H9 (cell line): ENCODE measurements at regions not wholly inside any gene's neighbourhood (a gene's known extent, or its start where the extent isn't known, plus 50 kb on each side); places are given as distances from the start of the nearest gene placed in this dataset.

Source experiments
- DNase-seq: peaks from one replicate; pipeline ENCODE4 v3.0.0-alpha.2; 2017
- H2AFZ ChIP-seq: one replicate; pipeline ENCODE4 v1.6.1; 2013; ENCODE audit warnings: mild to moderate bottlenecking, low read length, control low read depth, moderate library complexity
- H2AK5ac ChIP-seq: 2 replicates; pipeline ENCODE4 v1.6.1; 2013; ENCODE audit warnings: low read length, control low read depth, mixed read lengths; ENCODE audit not compliant: insufficient read length
- H2BK120ac ChIP-seq: one replicate; pipeline ENCODE4 v1.6.1; 2013; ENCODE audit warnings: low read depth, mild to moderate bottlenecking, low read length, control low read depth, inconsistent platforms; ENCODE audit not compliant: poor library complexity, severe bottlenecking
- H2BK12ac ChIP-seq: 2 replicates; pipeline ENCODE4 v1.6.1; 2013; ENCODE audit warnings: low read length, control low read depth, mixed read lengths, low read depth; ENCODE audit not compliant: insufficient read length
- H2BK15ac ChIP-seq: 2 replicates; pipeline ENCODE4 v1.6.1; 2013; ENCODE audit warnings: low read depth, low read length, control low read depth
- H2BK20ac ChIP-seq: one replicate; pipeline ENCODE4 v1.6.1; 2013; ENCODE audit warnings: low read depth, mild to moderate bottlenecking, low read length, control low read depth, inconsistent platforms; ENCODE audit not compliant: poor library complexity, severe bottlenecking
- H2BK5ac ChIP-seq: 2 replicates; pipeline ENCODE4 v1.6.1; 2013; ENCODE audit warnings: low read length, control low read depth, mixed read lengths; ENCODE audit not compliant: insufficient read length
- H3K14ac ChIP-seq: 2 replicates; pipeline ENCODE4 v1.6.1; 2013; ENCODE audit warnings: low read length, control low read depth; ENCODE audit not compliant: insufficient read depth
- H3K18ac ChIP-seq: 2 replicates; pipeline ENCODE4 v1.6.1; 2013; ENCODE audit warnings: low read depth, mild to moderate bottlenecking, mixed read lengths, low read length, control low read depth; ENCODE audit not compliant: insufficient read length
- H3K23ac ChIP-seq: 2 replicates; pipeline ENCODE4 v1.6.1; 2013; ENCODE audit warnings: low read length, control low read depth, mixed read lengths, low read depth; ENCODE audit not compliant: insufficient read length
- H3K23me2 ChIP-seq: 2 replicates; pipeline ENCODE4 v1.6.1; 2013; ENCODE audit warnings: low read depth, mild to moderate bottlenecking, mixed read lengths, low read length, control low read depth; ENCODE audit not compliant: insufficient read length, poor library complexity, severe bottlenecking
- H3K27ac ChIP-seq: 2 replicates; pipeline ENCODE4 v1.5.1; 2013; ENCODE audit warnings: low read length, control low read depth, mixed read lengths, low read depth; ENCODE audit not compliant: insufficient read length
- H3K27me3 ChIP-seq: 2 replicates; pipeline ENCODE4 v1.6.1; 2013; ENCODE audit warnings: low read length, control low read depth, inconsistent platforms; ENCODE audit not compliant: insufficient read depth
- H3K4ac ChIP-seq: 2 replicates; pipeline ENCODE4 v1.6.1; 2013; ENCODE audit warnings: low read depth, mild to moderate bottlenecking, control low read depth, inconsistent platforms, low read length, moderate library complexity
- H3K4me1 ChIP-seq: 2 replicates; pipeline ENCODE4 v1.6.1; 2013; ENCODE audit warnings: low read length, control low read depth, inconsistent platforms; ENCODE audit not compliant: insufficient read depth
- H3K4me2 ChIP-seq: 2 replicates; pipeline ENCODE4 v1.6.1; 2013; ENCODE audit warnings: low read length, control low read depth, mixed read lengths; ENCODE audit not compliant: insufficient read length, insufficient read depth
- H3K56ac ChIP-seq: 2 replicates; pipeline ENCODE4 v1.6.1; 2013; ENCODE audit warnings: low read depth, mild to moderate bottlenecking, mixed read lengths, low read length, control low read depth; ENCODE audit not compliant: insufficient read length
- H3K79me1 ChIP-seq: 2 replicates; pipeline ENCODE4 v1.6.1; 2013; ENCODE audit warnings: low read depth, mild to moderate bottlenecking, moderate library complexity, low read length, control low read depth, inconsistent platforms; ENCODE audit not compliant: insufficient read depth, poor library complexity, severe bottlenecking
- H3K79me2 ChIP-seq: 2 replicates; pipeline ENCODE4 v1.6.1; 2013; ENCODE audit warnings: low read length, control low read depth, inconsistent platforms; ENCODE audit not compliant: insufficient read depth
- H3K9ac ChIP-seq: 2 replicates; pipeline ENCODE4 v1.6.1; 2013; ENCODE audit warnings: low read length, control low read depth, mixed read lengths; ENCODE audit not compliant: insufficient read length; ENCODE audit errors: extremely low read depth
- H3K9me3 ChIP-seq: one replicate; pipeline ENCODE4 v1.6.1; 2013; ENCODE audit warnings: low read depth, low read length, inconsistent platforms; ENCODE audit not compliant: control insufficient read depth
- H3T11ph ChIP-seq: one replicate; pipeline ENCODE4 v1.6.1; 2013; ENCODE audit warnings: mild to moderate bottlenecking, low read length, control low read depth, inconsistent platforms
- H4K20me1 ChIP-seq: one replicate; pipeline ENCODE4 v1.6.1; 2013; ENCODE audit not compliant: control insufficient read depth, insufficient read length, insufficient read depth
- H4K5ac ChIP-seq: 2 replicates; pipeline ENCODE4 v1.6.1; 2013; ENCODE audit warnings: low read depth, mild to moderate bottlenecking, mixed read lengths, low read length, control low read depth; ENCODE audit not compliant: insufficient read length
- H4K8ac ChIP-seq: replicated peaks from 2 replicates; pipeline ENCODE4 v1.6.1; 2013; ENCODE audit warnings: low read length, control low read depth, mixed read lengths, low read depth; ENCODE audit not compliant: insufficient read length
- H4K91ac ChIP-seq: 2 replicates; pipeline ENCODE4 v1.6.1; 2013; ENCODE audit warnings: low read depth, mild to moderate bottlenecking, moderate library complexity, mixed read lengths, low read length, control low read depth; ENCODE audit not compliant: insufficient read length
- H3K27ac Mint-ChIP-seq, 3 experiments: 2 replicates in 2 of 3; 3 replicates in 1 of 3; pipeline ENCODE4 v1.8.0; 2020 to 2021; ENCODE audit warnings: mixed read lengths in 3 of 3, mild to moderate bottlenecking in 1 of 3, moderate library complexity in 1 of 3
- H3K27me3 Mint-ChIP-seq: 2 replicates; pipeline ENCODE4 v1.8.0; 2021; ENCODE audit warnings: low read depth, mild to moderate bottlenecking, moderate library complexity, mixed read lengths
- H3K36me3 Mint-ChIP-seq, 3 experiments: 2 replicates in 2 of 3; 3 replicates in 1 of 3; pipeline ENCODE4 v1.8.0; 2020 to 2021; ENCODE audit warnings: low read depth in 3 of 3, mixed read lengths in 3 of 3; ENCODE audit not compliant: insufficient read depth in 1 of 3
- H3K4me1 Mint-ChIP-seq, 2 experiments: 2 replicates each; pipeline ENCODE4 v1.8.0; 2020; ENCODE audit warnings: mixed read lengths in 2 of 2
- H3K4me3 Mint-ChIP-seq, 2 experiments: 2 replicates in 1 of 2; 3 replicates in 1 of 2; pipeline ENCODE4 v1.8.0; 2020 to 2021; ENCODE audit warnings: mild to moderate bottlenecking in 2 of 2, mixed read lengths in 2 of 2, moderate library complexity in 1 of 2
- H3K9me3 Mint-ChIP-seq, 2 experiments: 2 replicates in 1 of 2; 3 replicates in 1 of 2; pipeline ENCODE4 v1.8.0; 2020; ENCODE audit warnings: mild to moderate bottlenecking in 2 of 2, mixed read lengths in 2 of 2, moderate library complexity in 1 of 2
- CTCF ChIP-seq: fragments of 200-600 bp; sonication (generic); conservative IDR thresholded peaks from 3 replicates; pipeline ENCODE4 v1.8.0; 2021; ENCODE audit warnings: antibody characterized with exemption, mild to moderate bottlenecking
- WGBS: extraction: QIAGEN DNeasy Blood & Tissue Kit; methylation state at CpG from one replicate; pipeline ENCODE4 v1.1.7; 2013; ENCODE audit warnings: missing lambda C conversion rate, low lambda C conversion rate, mixed read lengths; ENCODE audit not compliant: insufficient read length; ENCODE audit errors: extremely low coverage; 5-methylcytosine and 5-hydroxymethylcytosine counted together

- no peaks in the 10 kb centered on the region for H3K79me1 ChIP-seq
- no peak overlapping the region for H3K4me2 ChIP-seq
- Mint-ChIP-seq H3K36me3 (peaks cover 0 to 5% (median 4%) of the 10 kb centered on the region in 3 experiments; a peak in 3 of 7 replicates), H3K27ac (no peak overlapping the region), H3K4me3 (no peak overlapping the region), H3K9me3 (peaks cover 19 to 84% of the 10 kb centered on the region in 2 experiments), H3K4me1 (no peaks in the 10 kb centered on the region), H3K27me3 (peaks cover 9% of the 10 kb centered on the region)
- no peak overlapping the region for H3T11ph ChIP-seq
- no peak overlapping the region for H3K4ac ChIP-seq
- H3K23ac ChIP-seq: no peak overlapping the region
- DNase-seq: no peak
- H2BK5ac ChIP-seq: no peak overlapping the region
- H2BK15ac ChIP-seq: no peak overlapping the region
- H3K4me1 ChIP-seq: no peaks in the 10 kb centered on the region; the same call in 1 of the 2 replicates
- H3K27me3 ChIP-seq: no peaks in the 10 kb centered on the region
- no peak overlapping the region for H3K14ac ChIP-seq
- no peak overlapping the region for H2BK12ac ChIP-seq
- H3K9me3 ChIP-seq: no peaks in the 10 kb centered on the region
- no peak overlapping the region for H3K27ac ChIP-seq
- no peak overlapping the region for H4K5ac ChIP-seq
- no peaks in the 10 kb centered on the region for H4K20me1 ChIP-seq
- H2BK20ac ChIP-seq: no peak overlapping the region
- H4K91ac ChIP-seq: no peak overlapping the region
- TF ChIP-seq CTCF: no peak
- H3K18ac ChIP-seq: no peak overlapping the region
- no peak overlapping the region for H2AFZ ChIP-seq
- no peak overlapping the region for H3K56ac ChIP-seq
- no peak overlapping the region for H2BK120ac ChIP-seq
- no peaks in the 10 kb centered on the region for H3K79me2 ChIP-seq
- H3K23me2 ChIP-seq: no peaks in the 10 kb centered on the region
- no peak overlapping the region for H4K8ac ChIP-seq
- no peak overlapping the region for H3K9ac ChIP-seq
- no peak overlapping the region for H2AK5ac ChIP-seq
- no CpG with 5 or more reads among the region's 6 CpGs for WGBS
Observed at GRCh38 chr22:47940211-47940610, 1177.8 kb downstream of the TBC1D22A start.
